Epidermal melanocyte (primary cell): ENCODE measurements at regions not wholly inside any gene's neighbourhood (a gene's known extent, or its start where the extent isn't known, plus 50 kb on each side); places are given as distances from the start of the nearest gene placed in this dataset.
A peak's percentile ranks its signal among the peaks of the same experiment; 100 is the strongest.
"Not testable (repeated sequence)": the region's sequence is repeated elsewhere in the genome, so short reads cannot be mapped to it uniquely, and the experiment has no call there.

ENCODE experiments used
- DNase-seq: peaks from one replicate; pipeline ENCODE4 v3.0.0; 2011; ENCODE audit warnings: low spot score; ENCODE audit not compliant: insufficient read length

DNA sequence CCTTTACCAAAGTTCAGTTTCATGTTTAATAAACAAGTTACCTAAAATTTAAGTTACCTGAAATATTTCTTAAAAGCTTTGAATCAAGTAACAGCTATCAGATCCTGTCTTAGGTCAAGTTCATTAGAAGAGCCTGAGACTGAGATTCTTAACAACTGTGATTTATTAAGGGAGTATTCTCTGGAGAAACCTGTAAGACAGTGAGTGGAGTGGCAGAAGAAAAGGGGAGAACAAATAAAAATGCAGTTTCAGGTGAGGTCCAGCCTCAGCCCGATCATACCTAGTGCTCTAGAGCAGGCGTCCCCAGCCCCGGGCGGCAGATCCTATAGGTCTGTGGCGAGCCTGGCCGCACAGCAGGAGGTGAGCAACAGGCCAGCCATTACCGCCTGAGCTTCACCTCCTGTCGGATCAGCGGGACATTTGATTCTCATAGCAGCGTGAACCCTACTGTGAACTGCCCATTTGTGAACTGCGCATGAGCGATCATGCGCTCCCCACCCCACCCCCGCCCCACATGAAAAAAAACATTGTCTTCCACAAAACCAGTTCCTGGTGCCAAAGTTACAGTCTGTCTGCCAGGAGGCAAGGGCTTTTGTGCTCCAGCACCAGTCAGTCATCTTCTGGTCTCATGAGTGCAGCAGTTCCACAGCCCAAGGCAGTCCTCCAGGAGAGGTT, 59.2 kb upstream of the ADGRB3 start:
- no peak for DNase-seq

DNA sequence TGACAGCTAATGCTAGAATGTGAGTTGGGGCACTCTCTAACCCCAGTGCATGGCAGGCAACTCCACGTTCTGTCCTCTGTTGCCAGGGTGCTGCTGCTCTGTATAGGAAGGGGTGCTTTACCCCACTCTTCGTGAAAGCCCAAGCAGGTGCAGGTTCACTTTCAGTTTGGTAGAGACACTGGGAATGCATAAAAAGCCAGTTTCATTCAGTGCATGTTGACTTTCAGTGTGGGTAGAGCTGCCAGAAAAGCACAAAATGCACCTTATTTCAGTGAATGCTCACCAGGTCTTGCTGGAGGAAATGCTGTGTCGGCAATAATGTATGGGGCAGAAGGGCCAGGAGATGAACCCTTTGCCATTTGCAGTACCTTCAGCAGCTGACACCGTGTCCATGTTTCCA, 62.1 kb upstream of the ADGRB3 start:
- DNase-seq = no peak

- DNase-seq = no peak
Measured at GRCh38 chr6:68572525-68572924, 62.6 kb upstream of the ADGRB3 start.

GRCh38 chr6:68559716-68560115, 75.4 kb upstream of the ADGRB3 start:
- DNase-seq = peak; percentile 18

- no peak for DNase-seq
Measured at GRCh38 chr6:68559070-68559469, 76.0 kb upstream of the ADGRB3 start.

GRCh38 chr6:68546620-68547019, 88.5 kb upstream of the ADGRB3 start:
- DNase-seq = no peak

- DNase-seq = no peak
Measured at GRCh38 chr6:68544450-68544849, 90.6 kb upstream of the ADGRB3 start.

GRCh38 chr6:68533339-68533795, 101.7 kb upstream of the ADGRB3 start:
- no peak for DNase-seq

- DNase-seq = no peak
Measured at GRCh38 chr6:68527691-68528090, 107.4 kb upstream of the ADGRB3 start.

DNA sequence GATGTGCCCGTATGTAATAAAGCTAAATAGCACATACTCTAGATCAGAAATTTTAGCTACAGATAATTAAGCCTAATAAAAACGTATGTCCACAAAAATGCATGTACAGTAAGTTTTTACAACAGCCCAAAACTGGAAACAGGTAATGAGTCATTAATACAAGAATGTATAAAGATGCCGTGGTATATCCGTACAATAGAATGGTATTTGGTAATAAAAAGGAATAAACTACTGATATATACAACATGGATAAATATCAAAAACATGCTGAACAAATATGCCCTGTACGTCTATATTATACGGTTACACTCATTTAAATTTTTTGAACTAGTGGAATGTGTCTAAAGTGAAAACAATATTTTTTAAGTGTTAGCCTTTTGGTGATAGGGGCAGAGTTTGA, 128.2 kb upstream of the ADGRB3 start:
- no peak for DNase-seq

DNA sequence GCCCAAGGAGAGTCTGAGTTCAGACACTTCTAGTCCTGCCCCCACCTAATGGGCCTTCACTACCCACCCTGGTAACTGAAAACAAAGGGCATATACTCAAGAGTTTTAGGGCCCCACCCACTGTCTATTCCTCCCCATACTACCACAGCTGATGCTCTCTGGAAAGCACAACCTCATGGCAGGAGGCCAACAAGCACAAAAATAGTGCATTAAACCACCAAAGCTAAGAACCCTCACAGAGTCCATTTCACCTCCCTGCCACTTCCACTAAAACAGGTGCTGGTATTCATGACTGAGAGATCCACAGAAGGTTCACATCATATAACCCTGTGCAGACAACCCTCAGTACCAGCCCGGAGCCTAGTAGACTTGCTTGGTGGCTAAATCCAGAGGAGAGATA, 132.1 kb upstream of the ADGRB3 start:
- DNase-seq = no peak

DNA sequence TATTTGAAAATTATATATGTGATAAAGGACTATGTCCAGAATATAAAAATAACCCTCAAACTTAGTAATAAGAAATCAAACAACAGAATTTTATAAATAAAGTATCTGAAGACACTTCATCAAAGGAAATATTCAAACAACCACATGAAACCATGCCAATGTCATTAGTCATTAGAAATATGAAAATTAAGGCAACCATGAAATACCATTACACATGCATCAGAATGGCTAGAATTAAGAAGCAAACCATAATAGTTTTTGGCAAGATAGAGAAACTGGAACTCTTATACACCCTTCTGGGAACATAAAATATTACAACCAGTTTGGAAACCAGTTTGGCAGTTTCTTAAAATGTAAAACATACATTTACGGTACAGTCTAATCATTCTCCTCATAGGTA, 137.2 kb upstream of the ADGRB3 start:
- no peak for DNase-seq

GRCh38 chr6:68494880-68495279, 140.2 kb upstream of the ADGRB3 start:
- DNase-seq = not testable (repeated sequence)

GRCh38 chr6:68476611-68477010, 158.5 kb upstream of the ADGRB3 start:
- DNase-seq = no peak

DNA sequence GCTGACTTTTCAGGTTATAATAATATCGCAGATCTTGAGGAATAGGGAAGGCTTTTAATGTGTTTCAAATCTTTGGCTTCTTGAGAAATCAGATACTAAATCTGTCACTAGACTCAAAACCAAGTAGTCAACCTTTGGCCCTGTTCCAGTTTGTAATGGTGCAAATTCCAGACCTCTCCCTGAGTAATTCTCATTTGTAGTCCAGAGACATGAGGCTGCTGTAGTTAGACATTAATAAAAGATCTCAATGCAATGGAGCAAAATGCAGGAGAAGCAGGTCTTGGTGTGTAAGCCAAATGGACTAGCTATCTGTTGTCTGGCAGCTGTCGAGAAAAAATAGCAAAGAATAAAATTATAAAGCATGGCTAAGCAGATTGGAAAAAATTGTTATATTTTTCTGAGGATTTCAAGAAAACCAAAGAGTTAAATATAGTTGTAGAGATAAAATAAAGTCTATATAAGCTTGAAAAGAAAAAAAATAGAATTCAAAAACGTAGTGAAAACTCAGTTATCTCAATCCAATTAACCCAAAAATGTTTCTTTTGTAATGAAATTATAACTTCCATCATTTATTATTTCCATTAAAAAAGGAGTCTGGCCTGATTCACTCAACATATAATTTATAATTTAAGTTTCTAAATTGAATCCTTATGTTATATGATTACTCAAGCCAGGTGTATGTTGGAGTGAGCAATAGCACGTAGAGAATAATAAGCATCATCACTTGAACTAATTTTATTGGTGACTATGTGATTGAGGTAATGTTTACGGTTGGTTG, 161.5 kb upstream of the ADGRB3 start:
- no peak for DNase-seq

GRCh38 chr6:68468244-68468884, 166.7 kb upstream of the ADGRB3 start:
- DNase-seq = no peak

DNA sequence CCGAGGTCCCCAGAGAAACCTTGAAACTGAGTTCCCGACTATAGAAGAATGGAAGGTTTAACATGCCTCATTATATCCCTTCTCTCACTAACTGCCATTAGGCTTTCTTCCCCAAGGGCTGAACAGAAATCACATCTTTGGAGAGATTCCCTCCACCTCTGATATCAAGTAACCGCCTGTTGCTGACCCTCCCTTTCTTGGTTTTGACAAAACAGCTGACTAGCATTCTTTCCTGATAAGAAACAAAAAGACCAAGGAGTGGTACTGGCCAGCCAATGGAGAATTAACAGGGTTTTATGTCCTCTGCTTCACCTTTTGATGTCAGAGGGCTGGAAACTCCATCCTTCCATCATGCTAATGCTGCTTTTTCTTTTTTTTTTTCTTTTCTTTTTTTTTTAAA, 176.6 kb upstream of the ADGRB3 start:
- no peak for DNase-seq

DNA sequence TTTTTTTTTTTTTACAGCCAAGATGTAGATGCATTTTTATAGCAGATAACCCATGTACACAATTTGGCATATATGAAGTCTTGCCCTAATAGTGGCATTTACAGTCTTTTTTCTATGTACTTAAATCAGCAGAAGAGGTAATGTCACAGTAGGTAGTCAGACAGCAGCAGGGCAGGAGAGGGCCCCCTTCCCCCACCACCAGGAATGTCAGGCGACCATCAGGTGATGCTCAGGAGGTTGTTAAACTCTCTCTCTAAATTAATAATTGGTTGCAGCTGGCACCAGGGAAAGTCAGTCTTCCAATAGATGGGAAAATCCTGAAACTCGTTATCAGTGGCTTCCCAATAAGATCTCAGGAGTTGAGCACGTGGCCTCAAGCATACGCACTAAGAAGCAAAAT, 188.0 kb upstream of the ADGRB3 start:
- no peak for DNase-seq

- no peak for DNase-seq
Measured at GRCh38 chr6:68445926-68446325, 189.2 kb upstream of the ADGRB3 start.

DNA sequence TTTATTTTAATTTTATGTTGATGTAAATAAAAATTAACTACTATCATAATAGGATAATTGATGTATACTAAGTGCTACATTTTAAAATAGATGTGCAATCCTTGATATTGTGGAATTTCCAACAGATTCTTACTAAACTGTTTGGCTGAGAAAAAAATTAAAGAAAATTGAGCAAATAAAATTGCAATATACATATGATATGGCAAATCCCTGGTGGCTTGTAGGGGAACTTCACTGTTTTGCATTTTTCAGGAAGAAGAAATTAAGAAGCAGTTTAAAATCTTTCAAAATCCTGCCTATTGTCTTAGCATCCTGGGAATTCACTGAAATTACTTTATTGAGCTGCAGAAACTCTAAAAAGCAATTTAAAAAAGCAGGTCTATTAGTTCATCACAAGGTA, 191.4 kb upstream of the ADGRB3 start:
- DNase-seq = no peak

DNA sequence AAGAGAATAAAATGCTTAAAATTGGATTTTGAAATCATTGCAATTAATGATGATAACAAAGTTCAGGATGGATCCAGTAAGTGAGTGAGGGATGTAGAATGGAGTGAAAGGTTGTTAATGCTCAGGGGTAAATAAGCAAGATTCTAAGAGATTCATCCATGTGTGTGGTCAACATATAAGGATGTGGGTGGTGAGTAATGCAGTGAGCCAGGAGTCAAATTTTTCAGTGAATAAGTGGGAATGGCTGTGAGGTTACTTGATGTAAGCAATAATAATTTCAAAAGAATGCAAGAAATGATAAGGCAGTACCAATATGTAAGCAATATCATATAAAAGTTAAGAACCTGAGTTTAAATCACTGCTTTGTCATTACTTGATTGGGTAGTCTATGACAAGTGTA, 207.5 kb upstream of the ADGRB3 start:
- DNase-seq = no peak

DNA sequence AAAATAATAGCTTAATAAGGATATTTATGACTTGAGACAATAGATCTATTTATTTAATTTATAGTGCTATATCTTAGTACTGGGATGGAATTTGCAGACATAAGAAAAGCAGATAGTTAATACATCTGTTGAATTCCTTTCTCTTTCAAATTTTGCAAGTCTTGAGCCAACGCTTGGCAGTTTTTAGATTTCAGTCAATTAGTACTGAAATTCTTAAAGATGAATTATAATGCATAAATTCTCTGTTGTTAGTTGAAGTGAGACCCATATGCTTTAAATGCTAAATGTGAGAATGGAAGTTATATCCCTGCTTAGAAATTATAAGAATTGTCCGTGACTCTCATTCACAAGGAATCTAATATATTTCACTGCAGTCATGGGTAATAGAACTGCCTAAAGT, 225.1 kb upstream of the ADGRB3 start:
- no peak for DNase-seq

DNA sequence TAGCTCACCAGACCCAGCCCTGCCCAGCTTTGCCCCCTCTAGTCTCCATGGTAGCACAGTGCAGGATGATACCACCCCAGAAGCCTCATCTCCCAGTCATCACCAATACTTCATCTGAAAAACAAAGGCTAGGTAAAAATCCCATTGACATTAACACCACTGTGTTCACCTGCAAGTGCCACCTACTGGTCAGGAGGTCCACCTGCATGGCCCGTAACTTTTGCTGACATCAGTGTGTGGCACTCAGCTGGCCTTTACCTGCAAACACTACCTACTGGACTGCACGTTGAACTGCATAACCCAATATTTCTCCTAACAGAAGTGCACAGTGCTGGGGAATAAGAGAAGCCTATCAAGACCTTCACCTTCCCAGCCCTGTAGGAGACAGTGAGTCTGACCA, 234.7 kb upstream of the ADGRB3 start:
- DNase-seq = no peak
